Retina (tissue), 1 donor: ENCODE measurements at regions not wholly inside any gene's neighbourhood (a gene's known extent, or its start where the extent isn't known, plus 50 kb on each side); places are given as distances from the start of the nearest gene placed in this dataset.
"Not testable (repeated sequence)": the region's sequence is repeated elsewhere in the genome, so short reads cannot be mapped to it uniquely, and the experiment has no call there.

ENCODE experiments used
- DNase-seq: peaks from one replicate; pipeline ENCODE4 v3.0.0-alpha.2; 2016

GRCh38 chr3:104437131-104437750, 929.5 kb upstream of the ALCAM start:
- DNase-seq: no peak

- DNase-seq: no peak
Measured at GRCh38 chr3:104437891-104438290, 928.8 kb upstream of the ALCAM start.

GRCh38 chr3:104438706-104439105, 928.0 kb upstream of the ALCAM start:
- no peak for DNase-seq

- not testable (repeated sequence) for DNase-seq
Measured at GRCh38 chr3:104445252-104445919, 921.3 kb upstream of the ALCAM start.

- DNase-seq: no peak
Measured at GRCh38 chr3:104447681-104448080, 919.0 kb upstream of the ALCAM start.

- no peak for DNase-seq
Measured at GRCh38 chr3:104452697-104453096, 914.0 kb upstream of the ALCAM start.

- no peak for DNase-seq
Measured at GRCh38 chr3:104458657-104459056, 908.1 kb upstream of the ALCAM start.

GRCh38 chr3:104460477-104461406, 906.0 kb upstream of the ALCAM start:
- peak; percentile 6 for DNase-seq

- no peak for DNase-seq
Measured at GRCh38 chr3:104461431-104461830, 905.3 kb upstream of the ALCAM start.

GRCh38 chr3:104472221-104472620, 894.5 kb upstream of the ALCAM start:
- no peak for DNase-seq

GRCh38 chr3:104474011-104474410, 892.7 kb upstream of the ALCAM start:
- no peak for DNase-seq

GRCh38 chr3:104503022-104503421, 863.7 kb upstream of the ALCAM start:
- no peak for DNase-seq

- peak; percentile 9 for DNase-seq
Measured at GRCh38 chr3:104510131-104510849, 856.4 kb upstream of the ALCAM start.

GRCh38 chr3:104514371-104514770, 852.3 kb upstream of the ALCAM start:
- no peak for DNase-seq

- no peak for DNase-seq
Measured at GRCh38 chr3:104514776-104515175, 851.9 kb upstream of the ALCAM start.

GRCh38 chr3:104519068-104519467, 847.6 kb upstream of the ALCAM start:
- DNase-seq: no peak

GRCh38 chr3:104519468-104520227, 847.1 kb upstream of the ALCAM start:
- DNase-seq: no peak

GRCh38 chr3:104520228-104520655, 846.5 kb upstream of the ALCAM start:
- DNase-seq: no peak

- DNase-seq: no peak
Measured at GRCh38 chr3:104521606-104522336, 844.9 kb upstream of the ALCAM start.

GRCh38 chr3:104523136-104523535, 843.6 kb upstream of the ALCAM start:
- DNase-seq: no peak

GRCh38 chr3:104526901-104527401, 839.8 kb upstream of the ALCAM start:
- no peak for DNase-seq
